ENCODE measurements at regions not wholly inside any gene's neighbourhood (a gene's known extent, or its start where the extent isn't known, plus 50 kb on each side); places are given as distances from the start of the nearest gene placed in this dataset.

- TF ChIP-seq POLR2A (IDR thresholded peaks at IDR 0.05) (no peak), CTCF (IDR thresholded peaks at IDR 0.05) (no peak)
Observed at GRCh38 chr16:72673118-72673517, 374.8 kb downstream of the ZFHX3 start.
